Dermis microvascular lymphatic vessel endothelial cell (primary cell): ENCODE measurements at regions not wholly inside any gene's neighbourhood (a gene's known extent, or its start where the extent isn't known, plus 50 kb on each side); places are given as distances from the start of the nearest gene placed in this dataset.
"Not testable (repeated sequence)": the region's sequence is repeated elsewhere in the genome, so short reads cannot be mapped to it uniquely, and the experiment has no call there.

Experiments
- DNase-seq, 2 donors: peaks; one replicate each; pipeline versions ENCODE4 v3.0.0 to v3.0.0-alpha.2; 2010; ENCODE audit warnings: low read depth in 2 of 2

DNA sequence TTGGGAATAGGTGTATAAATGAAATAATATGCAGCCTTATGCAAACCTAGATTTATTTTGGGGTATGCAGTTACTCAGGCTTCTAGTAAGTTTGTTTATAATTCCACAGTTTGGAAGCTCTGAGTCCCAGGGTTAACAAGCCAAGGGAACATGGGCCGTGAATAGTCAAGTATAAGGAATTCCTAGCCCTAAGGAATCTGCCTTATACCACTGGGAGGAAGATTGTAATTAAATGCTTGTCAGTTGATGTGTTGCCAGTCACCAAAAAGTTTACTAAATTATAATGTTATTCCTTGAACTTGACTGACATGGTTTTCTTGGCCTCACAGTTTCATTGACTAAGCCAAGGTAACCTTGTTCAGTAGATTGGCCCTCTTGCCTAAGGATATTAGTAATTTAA lies 72.4 kb upstream of the SGO1 start:
- no peak for DNase-seq

DNA sequence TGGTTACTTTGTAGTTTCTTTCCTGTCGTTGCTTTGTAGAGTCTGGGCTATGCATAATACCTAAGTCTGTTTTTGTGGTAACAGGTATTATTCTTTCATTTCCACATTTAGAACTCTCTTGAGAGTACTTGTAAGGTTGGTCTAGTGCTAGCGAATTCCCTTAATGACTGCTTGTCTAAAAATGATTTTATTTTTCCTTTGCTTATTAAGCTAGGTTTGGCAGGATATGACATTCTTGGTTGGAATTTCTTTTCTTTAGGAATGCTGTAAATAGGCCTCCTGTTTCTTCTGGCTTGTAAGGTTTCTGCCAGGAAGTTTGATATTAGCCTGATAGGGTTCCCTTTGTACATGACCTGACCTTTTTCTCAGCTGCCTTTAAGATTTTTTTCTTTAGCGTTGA lies 70.1 kb upstream of the SGO1 start:
- peak in 1 of 2 donors; percentile 84 for DNase-seq

DNA sequence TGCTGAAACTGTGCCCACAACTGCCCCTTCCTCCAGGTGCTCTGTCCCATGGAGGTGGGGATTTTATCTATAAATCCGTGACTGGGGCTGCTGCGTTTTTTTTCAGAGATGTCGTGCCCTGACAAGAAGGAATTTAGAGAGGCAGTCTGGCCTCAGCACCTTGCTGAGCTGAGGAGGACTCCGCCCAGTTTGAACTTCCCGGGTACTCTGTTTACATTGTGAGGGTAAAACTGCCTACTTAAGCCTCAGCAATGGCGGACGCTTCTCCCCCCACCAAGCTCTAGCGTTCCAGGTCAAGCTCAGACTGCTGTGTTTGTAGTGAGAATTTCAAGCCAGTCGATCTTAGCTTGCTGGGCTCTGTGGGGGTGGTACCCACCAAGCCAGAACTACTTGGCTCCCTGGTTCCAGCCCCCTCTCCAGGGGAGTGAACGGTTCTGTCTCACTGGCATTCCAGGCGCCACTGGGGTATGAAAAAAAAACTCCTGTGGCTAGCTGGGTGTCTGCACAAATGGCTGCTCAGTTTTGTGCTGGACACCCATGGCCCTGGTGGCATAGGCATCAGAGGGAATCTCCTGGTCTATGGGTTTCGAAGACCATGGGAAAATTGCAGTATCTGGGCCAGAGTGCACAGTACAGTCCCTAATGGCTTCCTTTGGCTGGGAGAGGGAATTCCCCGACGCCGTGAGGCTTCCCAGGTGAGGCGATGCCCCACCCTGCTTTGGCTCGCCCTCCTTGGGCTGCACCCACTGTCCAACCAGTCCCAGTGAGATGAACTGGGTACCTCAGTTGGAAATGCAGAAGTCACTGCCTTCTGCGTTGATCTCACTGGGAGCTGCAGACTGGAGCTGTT lies 68.5 kb upstream of the SGO1 start:
- DNase-seq, result no peak

DNA sequence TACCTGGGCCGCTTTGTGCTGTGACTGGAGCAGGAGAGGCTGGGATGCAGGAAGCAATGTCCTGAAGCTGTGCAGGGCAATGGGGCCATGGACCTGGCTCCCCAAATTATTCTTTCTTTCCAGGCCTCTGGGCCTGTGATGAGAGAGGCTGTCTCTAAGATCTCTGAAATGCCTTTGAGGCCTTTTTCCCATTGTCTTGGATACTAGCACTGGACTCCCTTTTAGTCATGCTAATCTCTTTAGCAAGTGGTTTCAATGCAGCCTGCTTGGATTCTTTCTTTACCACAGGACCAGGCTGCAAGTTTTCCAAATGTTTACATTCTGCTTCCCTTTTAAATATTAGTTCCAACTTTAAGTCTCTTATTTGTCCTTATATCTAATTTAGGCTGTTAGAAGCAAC lies 64.8 kb upstream of the SGO1 start:
- DNase-seq, result no peak

DNA sequence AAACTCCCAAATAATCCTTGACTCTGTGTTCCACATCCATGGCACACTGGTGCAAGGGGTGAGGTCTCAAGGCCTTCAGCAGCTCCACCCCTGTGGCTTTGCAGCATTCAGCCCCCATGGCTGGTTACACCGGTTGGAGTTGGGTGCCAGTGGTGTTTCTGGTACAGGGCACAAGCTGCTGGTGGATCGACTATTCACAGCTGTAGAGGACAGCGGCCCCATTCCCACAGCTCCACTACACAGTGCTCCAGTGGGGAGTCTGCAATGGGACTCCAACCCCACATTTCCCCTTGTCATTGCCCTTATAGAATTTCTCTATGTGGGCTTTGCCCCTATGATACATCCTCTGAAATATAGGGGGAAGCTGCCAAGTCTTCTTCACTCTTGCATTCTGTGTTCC lies 64.3 kb upstream of the SGO1 start:
- no peak for DNase-seq

DNA sequence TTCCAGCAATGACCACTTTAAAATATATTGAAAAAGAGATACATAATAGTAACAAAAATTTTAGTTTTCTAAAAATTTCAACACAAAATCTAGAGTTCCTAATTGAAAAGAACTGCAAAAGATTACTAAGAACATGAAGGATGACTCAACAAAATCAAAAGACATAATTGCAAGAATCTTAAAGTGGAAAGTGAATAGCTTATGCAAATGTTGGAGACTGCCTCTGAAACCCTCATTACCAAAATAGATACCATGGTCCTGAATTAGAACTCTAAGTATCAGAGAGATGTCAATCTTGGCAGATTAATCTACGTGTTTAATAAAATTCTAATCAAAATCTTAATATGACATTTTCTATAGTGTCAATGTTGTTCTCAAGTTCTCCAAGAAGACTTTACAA lies 60.7 kb upstream of the SGO1 start:
- DNase-seq, result no peak

DNA sequence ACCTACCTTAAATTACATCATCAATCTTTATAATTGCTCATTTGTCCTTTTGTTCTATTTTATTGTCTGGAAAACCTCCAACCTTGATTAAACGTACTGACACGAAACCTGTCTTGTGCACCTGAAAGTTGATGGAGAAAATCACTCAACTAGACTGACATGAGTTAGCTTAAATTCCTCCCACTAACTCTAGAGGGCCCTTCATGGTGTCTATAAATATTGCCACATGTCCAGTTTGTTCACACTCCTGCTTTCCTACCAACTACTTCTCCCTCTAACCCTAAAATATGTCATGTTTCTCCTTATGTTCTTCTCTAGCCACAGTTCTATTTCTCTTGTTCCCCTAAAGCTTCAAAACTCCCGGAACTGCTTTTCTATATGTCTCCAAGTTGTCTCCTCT lies 59.8 kb upstream of the SGO1 start:
- no peak for DNase-seq

DNA sequence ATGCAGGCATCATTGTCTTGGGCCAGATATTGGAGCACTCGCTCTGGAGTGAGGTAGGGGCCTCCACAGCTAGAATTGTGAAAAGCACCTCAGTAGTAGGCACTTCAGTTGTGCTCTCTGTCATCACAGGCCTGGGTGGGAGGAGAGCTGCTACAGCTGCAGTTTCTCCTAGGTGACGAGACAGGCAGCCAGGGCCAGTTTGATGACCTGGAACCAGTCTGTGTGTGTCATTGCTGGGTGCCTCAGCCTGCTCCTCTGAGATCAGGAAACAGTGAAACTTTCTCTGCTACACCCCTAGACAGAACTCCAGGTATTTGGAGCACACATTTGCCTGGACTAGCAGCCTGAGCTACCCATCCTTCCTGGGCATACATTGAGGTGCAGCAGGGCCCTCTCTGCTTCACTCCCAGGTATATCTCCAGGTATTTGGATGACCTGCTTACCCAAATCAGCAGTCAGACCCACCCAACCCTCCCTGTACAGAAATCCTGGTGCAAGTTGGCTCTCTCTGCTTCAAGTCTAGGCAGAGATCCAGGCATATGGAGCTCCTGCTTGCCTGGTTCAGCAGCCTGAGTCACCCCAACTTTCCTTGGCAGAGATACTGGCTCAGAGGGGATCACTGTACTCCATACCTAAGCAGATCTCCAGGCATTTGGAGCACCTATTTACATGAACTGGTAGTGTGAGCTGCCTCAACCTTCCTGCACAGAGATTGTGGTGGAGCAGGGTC lies 54.3 kb upstream of the SGO1 start:
- DNase-seq, result no peak

DNA sequence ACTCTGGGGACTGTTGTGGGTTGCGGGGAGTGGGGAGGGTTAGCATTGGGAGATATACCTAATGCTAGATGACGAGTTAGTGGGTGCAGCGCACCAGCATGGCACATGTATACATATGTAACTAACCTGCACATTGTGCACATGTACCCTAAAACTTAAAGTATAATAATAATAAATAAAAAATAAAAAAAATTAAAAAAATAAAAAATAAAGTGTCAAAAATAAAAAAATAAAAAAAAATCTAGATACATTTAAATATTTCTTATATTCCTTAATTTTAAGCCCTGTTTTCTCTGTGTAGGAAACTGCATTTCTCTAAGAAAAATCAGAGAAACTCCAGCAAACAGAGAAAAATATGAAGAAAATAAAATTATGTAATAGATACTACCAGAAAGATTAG lies 52.2 kb upstream of the SGO1 start:
- DNase-seq, result not testable (repeated sequence)

DNA sequence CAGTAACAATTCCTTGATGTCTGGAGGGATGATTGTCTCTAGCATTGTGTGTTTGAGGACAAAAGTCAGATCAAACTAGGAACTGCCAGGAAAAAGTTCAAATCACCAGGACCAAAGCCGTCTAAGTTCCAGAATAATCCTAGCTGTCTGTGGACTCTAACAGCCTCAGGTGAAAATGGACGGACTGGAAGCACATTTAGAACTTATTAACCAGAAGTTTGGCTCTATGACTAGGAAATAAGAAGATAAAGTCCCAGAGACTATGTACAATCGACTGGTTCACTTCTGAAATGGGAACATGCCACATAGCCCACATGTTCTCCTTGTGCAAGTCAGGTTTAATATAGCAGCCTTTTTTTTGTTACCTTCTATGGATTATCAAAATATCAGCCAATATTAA lies 50.6 kb upstream of the SGO1 start:
- no peak for DNase-seq
